ENCODE measurements at regions not wholly inside any gene's neighbourhood (a gene's known extent, or its start where the extent isn't known, plus 50 kb on each side); places are given as distances from the start of the nearest gene placed in this dataset.

DNA sequence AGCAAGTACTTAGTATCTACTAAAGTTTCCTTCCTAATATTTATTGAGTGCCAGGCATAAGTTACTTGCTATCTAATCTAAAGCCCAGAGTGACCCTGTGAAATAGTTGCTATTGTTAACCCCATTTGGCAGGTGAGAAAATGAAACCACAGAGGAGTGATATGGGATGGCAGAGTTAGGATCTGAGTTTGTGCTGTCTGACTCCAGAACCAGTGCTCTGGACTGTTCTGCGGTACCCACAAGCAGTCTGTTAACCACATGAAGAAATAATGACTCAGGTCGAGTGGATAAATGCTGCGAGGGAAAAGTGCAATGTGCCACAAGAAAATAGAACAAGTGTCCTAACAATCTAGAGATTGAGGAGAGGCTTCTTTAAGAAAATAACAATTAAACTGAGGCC, 60.7 kb upstream of the GZMB start:
- CTCF ChIA-PET = interaction anchor here (1.2 to 1.5 kb wide), 2 partner anchors 14 to 16 kb away, joined by 5 read pairs; no protein-coding TSS in a partner anchor
- H3K27me3 ChIP-seq (replicated peaks in 2 of 5; ENCODE audit: control insufficient read depth in 4 of 5, insufficient read depth in 5 of 5, low read length in 4 of 5) = no peaks in the 10 kb centered on the region
- POLR2A ChIA-PET = interaction anchor here (0.5 kb wide), 1 partner anchor 17 kb away, joined by 3 read pairs; no protein-coding TSS in a partner anchor
- no peak overlapping the region for H3K27ac ChIP-seq (ENCODE audit: insufficient read depth in 1 of 2, low read depth in 1 of 2, low read length in 2 of 2, poor library complexity in 1 of 2, severe bottlenecking in 2 of 2)
- no peaks in the 10 kb centered on the region for H3K36me3 ChIP-seq (ENCODE audit: control insufficient read depth in 4 of 4, insufficient read depth in 4 of 4, low read length in 3 of 4)
- peaks cover 0 to 2% (median 0%) of the 10 kb centered on the region in 5 experiments for H3K9me3 ChIP-seq (ENCODE audit: control extremely low read depth in 1 of 5, control insufficient read depth in 4 of 5, insufficient read depth in 2 of 5, low read depth in 1 of 5, low read length in 4 of 5)
- WGBS (ENCODE audit: insufficient coverage) = 96% methylated on average over 3 of the region's 3 CpGs
- DNase-seq = no peak
- H3K4me1 ChIP-seq (ENCODE audit: control extremely low read depth in 1 of 4, control insufficient read depth in 4 of 4, insufficient read depth in 4 of 4, low read length in 3 of 4) = peaks cover 10 to 66% (median 21%) of the 10 kb centered on the region in 4 experiments
- H3K4me3 ChIP-seq (ENCODE audit: control insufficient read depth in 1 of 7, extremely low read depth in 1 of 7, insufficient read depth in 4 of 7, low read depth in 2 of 7, low read length in 6 of 7) = no peak overlapping the region

DNA sequence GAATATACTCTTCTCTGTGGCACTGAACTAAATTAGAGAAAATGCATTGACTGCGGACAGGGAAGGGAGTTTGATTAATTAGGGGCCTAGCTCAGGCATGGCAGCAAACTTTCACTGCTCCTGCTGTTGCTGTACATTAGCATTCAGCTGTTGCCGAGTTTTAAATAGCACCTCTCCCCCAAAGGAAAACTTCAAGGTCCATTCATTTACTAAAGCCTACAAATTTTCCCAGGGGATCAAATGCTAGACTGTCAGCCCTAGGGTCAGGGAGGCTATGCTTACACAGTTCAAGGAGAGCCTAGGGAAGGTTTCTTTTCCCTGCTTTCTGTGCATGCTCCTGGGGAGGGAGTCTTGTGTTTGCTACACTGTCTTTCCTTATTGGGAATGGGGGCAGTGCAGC, 60.0 kb upstream of the GZMB start:
- CTCF ChIA-PET = interaction anchor here (1.5 kb wide), 1 partner anchor 11 kb away, joined by 7 read pairs; no protein-coding TSS in a partner anchor
- H3K9me3 ChIP-seq (ENCODE audit: control extremely low read depth in 1 of 5, control insufficient read depth in 4 of 5, insufficient read depth in 2 of 5, low read depth in 1 of 5, low read length in 4 of 5) = peaks cover 0 to 2% (median 0%) of the 10 kb centered on the region in 5 experiments
- H3K4me1 ChIP-seq (ENCODE audit: control extremely low read depth in 1 of 4, control insufficient read depth in 4 of 4, insufficient read depth in 4 of 4, low read length in 3 of 4) = peaks cover 7 to 59% (median 17%) of the 10 kb centered on the region in 4 experiments
- no peak overlapping the region for H3K27ac ChIP-seq (ENCODE audit: insufficient read depth in 1 of 2, low read depth in 1 of 2, low read length in 2 of 2, poor library complexity in 1 of 2, severe bottlenecking in 2 of 2)
- WGBS (ENCODE audit: insufficient coverage) = 100% methylated on average over 1 of the region's 2 CpGs
- H3K36me3 ChIP-seq (ENCODE audit: control insufficient read depth in 4 of 4, insufficient read depth in 4 of 4, low read length in 3 of 4) = no peaks in the 10 kb centered on the region
- H3K27me3 ChIP-seq (replicated peaks in 2 of 5; ENCODE audit: control insufficient read depth in 4 of 5, insufficient read depth in 5 of 5, low read length in 4 of 5) = no peaks in the 10 kb centered on the region
- POLR2A ChIA-PET = no interaction called here
- no peak overlapping the region for H3K4me3 ChIP-seq (ENCODE audit: control insufficient read depth in 1 of 7, extremely low read depth in 1 of 7, insufficient read depth in 4 of 7, low read depth in 2 of 7, low read length in 6 of 7)
- no peak for DNase-seq

DNA sequence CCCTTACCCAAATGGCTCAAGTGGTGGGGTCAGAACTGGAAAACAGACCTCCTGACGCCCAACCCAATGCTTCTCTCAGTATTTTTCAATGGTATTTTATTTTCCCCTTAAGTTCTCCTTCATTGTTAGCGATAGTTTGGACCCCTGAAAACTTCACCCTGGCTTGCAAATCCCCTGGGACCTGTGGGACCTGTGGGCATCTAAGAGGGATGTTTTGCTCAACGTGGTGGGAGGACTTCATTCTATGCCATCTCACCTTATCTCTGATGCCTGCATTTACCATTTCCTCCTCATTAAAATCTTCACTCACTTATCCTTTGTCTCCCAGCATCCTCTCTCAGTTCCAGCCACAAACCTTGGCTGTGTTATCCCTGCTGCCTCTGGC, 59.4 kb upstream of the GZMB start:
- H3K4me3 ChIP-seq (ENCODE audit: control insufficient read depth in 1 of 7, extremely low read depth in 1 of 7, insufficient read depth in 4 of 7, low read depth in 2 of 7, low read length in 6 of 7) = no peak overlapping the region
- DNase-seq = no peak
- peaks cover 0 to 2% (median 0%) of the 10 kb centered on the region in 5 experiments for H3K9me3 ChIP-seq (ENCODE audit: control extremely low read depth in 1 of 5, control insufficient read depth in 4 of 5, insufficient read depth in 2 of 5, low read depth in 1 of 5, low read length in 4 of 5)
- ChIA-PET CTCF (interaction anchor here (0.9 to 1.5 kb wide), 4 partner anchors 12 to 39 kb away, joined by 3 to 7 read pairs (median 5); no protein-coding TSS in a partner anchor), POLR2A (no interaction called here)
- no CpG with 5 or more reads among the region's 3 CpGs for WGBS (ENCODE audit: insufficient coverage)
- peaks cover 4 to 55% (median 15%) of the 10 kb centered on the region in 4 experiments for H3K4me1 ChIP-seq (ENCODE audit: control extremely low read depth in 1 of 4, control insufficient read depth in 4 of 4, insufficient read depth in 4 of 4, low read length in 3 of 4)
- no peak overlapping the region for H3K27ac ChIP-seq (ENCODE audit: insufficient read depth in 1 of 2, low read depth in 1 of 2, low read length in 2 of 2, poor library complexity in 1 of 2, severe bottlenecking in 2 of 2)
- H3K27me3 ChIP-seq (replicated peaks in 2 of 5; ENCODE audit: control insufficient read depth in 4 of 5, insufficient read depth in 5 of 5, low read length in 4 of 5) = no peaks in the 10 kb centered on the region
- H3K36me3 ChIP-seq (ENCODE audit: control insufficient read depth in 4 of 4, insufficient read depth in 4 of 4, low read length in 3 of 4) = no peaks in the 10 kb centered on the region

DNA sequence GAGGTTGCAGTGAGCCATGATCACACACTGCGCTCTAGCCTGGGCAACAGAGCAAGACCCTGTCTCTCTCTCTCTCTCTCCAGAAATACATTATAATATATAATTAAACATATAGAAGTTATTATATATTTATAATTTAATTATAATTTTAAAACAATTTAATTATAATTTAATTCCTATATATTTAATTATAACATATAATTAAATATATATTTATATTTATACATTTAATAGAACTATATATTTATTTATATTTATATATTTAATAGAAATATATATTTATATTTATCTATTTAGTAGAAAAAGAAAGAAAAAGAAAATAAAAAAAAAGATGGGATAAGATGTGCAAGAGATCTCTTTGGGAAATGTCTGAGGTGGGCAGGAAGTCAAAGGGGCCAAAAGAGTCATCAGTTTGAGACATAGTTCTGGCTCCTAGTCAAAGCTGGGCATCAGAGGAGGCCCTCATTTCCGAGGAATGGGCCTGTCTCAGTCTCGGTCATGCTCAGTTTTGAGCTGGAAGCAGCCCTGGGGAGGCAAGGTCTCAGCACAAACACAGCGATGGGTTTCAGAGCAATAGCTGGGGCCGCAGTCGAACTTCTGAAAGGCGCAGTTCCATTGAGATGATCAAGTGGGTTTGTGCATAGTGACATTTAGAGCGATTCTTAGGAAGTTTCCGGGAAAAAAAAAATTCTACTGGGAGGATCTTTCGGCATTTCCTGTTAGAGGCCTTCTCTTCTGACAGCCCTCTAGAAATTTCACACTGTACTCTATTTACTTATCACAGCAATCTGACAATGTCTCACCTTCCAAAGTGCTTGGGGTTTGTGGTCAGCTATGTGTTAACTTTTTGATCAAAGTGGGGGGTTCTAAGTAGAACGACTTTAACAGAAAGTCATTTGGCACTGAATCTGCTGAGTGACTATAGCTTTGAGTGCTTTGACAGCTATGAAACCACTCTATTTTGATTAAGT, 58.7 kb upstream of the GZMB start:
- H3K4me3 ChIP-seq (ENCODE audit: control insufficient read depth in 1 of 7, extremely low read depth in 1 of 7, insufficient read depth in 4 of 7, low read depth in 2 of 7, low read length in 6 of 7) = no peak overlapping the region
- DNase-seq = peak in 1 of 3 donors; percentile 48
- 95% methylated on average over 7 of the region's 11 CpGs for WGBS (ENCODE audit: insufficient coverage)
- peaks cover 0 to 2% (median 0%) of the 10 kb centered on the region in 5 experiments for H3K9me3 ChIP-seq (ENCODE audit: control extremely low read depth in 1 of 5, control insufficient read depth in 4 of 5, insufficient read depth in 2 of 5, low read depth in 1 of 5, low read length in 4 of 5)
- POLR2A ChIA-PET = no interaction called here
- no peaks in the 10 kb centered on the region for H3K36me3 ChIP-seq (ENCODE audit: control insufficient read depth in 4 of 4, insufficient read depth in 4 of 4, low read length in 3 of 4)
- no peaks in the 10 kb centered on the region for H3K27me3 ChIP-seq (replicated peaks in 2 of 5; ENCODE audit: control insufficient read depth in 4 of 5, insufficient read depth in 5 of 5, low read length in 4 of 5)
- H3K4me1 ChIP-seq (ENCODE audit: control extremely low read depth in 1 of 4, control insufficient read depth in 4 of 4, insufficient read depth in 4 of 4, low read length in 3 of 4) = peaks cover 4 to 56% (median 20%) of the 10 kb centered on the region in 4 experiments
- CTCF ChIA-PET = interaction anchor here (0.9 to 1.5 kb wide), 4 partner anchors 11 to 40 kb away, joined by 3 to 7 read pairs (median 5); no protein-coding TSS in a partner anchor
- no peak overlapping the region for H3K27ac ChIP-seq (ENCODE audit: insufficient read depth in 1 of 2, low read depth in 1 of 2, low read length in 2 of 2, poor library complexity in 1 of 2, severe bottlenecking in 2 of 2)

DNA sequence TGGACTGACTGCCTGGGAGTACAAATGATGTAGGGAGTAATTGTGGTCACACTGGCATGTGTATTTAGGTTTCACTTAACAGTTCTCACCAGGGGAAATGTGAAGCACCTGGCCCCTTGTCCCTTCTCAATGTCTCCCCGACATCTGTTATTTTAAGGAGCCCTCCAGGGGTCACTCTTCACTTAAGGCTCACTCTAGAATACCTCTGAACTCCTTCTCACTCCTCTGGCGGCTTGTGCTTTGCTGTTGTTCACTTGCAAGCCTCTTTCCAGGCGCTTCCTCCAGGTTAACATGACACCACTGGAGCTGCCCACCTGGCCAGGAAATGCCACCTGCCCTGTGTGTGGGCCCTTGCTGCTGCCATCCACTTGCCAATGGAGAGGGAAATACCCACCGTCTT, 56.5 kb upstream of the GZMB start:
- Histone ChIP-seq H3K27me3 (replicated peaks in 2 of 5; ENCODE audit: control insufficient read depth in 4 of 5, insufficient read depth in 5 of 5, low read length in 4 of 5) (no peaks in the 10 kb centered on the region), H3K27ac (ENCODE audit: insufficient read depth in 1 of 2, low read depth in 1 of 2, low read length in 2 of 2, poor library complexity in 1 of 2, severe bottlenecking in 2 of 2) (no peak overlapping the region), H3K9me3 (ENCODE audit: control extremely low read depth in 1 of 5, control insufficient read depth in 4 of 5, insufficient read depth in 2 of 5, low read depth in 1 of 5, low read length in 4 of 5) (no peaks in the 10 kb centered on the region), H3K4me1 (ENCODE audit: control extremely low read depth in 1 of 4, control insufficient read depth in 4 of 4, insufficient read depth in 4 of 4, low read length in 3 of 4) (peaks cover under 1 to 46% (median 16%) of the 10 kb centered on the region in 4 experiments), H3K4me3 (ENCODE audit: control insufficient read depth in 1 of 7, extremely low read depth in 1 of 7, insufficient read depth in 4 of 7, low read depth in 2 of 7, low read length in 6 of 7) (no peak overlapping the region), H3K36me3 (ENCODE audit: control insufficient read depth in 4 of 4, insufficient read depth in 4 of 4, low read length in 3 of 4) (no peaks in the 10 kb centered on the region)
- WGBS (ENCODE audit: insufficient coverage) = 88% methylated on average over 4 of the region's 4 CpGs
- ChIA-PET CTCF (no interaction called here), POLR2A (no interaction called here)
- no peak for DNase-seq

DNA sequence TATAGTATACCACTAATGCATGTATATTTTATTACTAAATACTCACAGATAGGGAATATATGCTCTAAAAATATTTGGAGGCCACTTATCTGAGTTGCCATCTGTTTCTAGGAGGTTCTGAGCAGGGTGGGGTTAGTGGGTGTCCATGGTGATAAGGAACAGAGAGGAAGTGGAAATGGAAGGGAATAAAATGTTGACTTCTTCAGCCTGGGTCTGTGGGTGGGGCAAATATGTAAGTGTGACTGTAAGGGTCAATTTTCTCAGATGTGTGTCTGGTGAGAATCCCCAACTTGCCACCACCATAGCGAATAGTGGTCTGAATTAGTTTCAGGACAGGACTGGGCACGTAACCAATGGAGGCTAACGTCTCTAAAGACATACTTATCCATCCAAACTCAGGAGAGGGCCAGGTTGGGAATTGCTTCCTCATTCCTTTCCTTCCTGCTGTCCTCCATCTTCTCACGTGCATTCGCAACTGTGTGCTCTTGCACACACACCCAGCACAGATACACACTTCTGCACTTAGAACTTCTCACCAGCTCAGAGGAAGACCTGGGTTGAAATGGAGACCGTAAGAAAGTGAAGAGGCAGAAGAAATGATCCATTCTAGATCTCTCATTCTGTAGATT, 54.2 kb upstream of the GZMB start:
- WGBS (ENCODE audit: insufficient coverage) = 80% methylated on average over 6 of the region's 6 CpGs
- ChIA-PET POLR2A (no interaction called here), CTCF (interaction anchor here (2.3 kb wide), 1 partner anchor 9 kb away, joined by 16 read pairs; no protein-coding TSS in a partner anchor)
- no peaks in the 10 kb centered on the region for H3K36me3 ChIP-seq (ENCODE audit: control insufficient read depth in 4 of 4, insufficient read depth in 4 of 4, low read length in 3 of 4)
- no peaks in the 10 kb centered on the region for H3K9me3 ChIP-seq (ENCODE audit: control extremely low read depth in 1 of 5, control insufficient read depth in 4 of 5, insufficient read depth in 2 of 5, low read depth in 1 of 5, low read length in 4 of 5)
- no peak overlapping the region for H3K27ac ChIP-seq (ENCODE audit: insufficient read depth in 1 of 2, low read depth in 1 of 2, low read length in 2 of 2, poor library complexity in 1 of 2, severe bottlenecking in 2 of 2)
- peak; percentile 56 to 83 (median 75) for DNase-seq
- H3K27me3 ChIP-seq (replicated peaks in 2 of 5; ENCODE audit: control insufficient read depth in 4 of 5, insufficient read depth in 5 of 5, low read length in 4 of 5) = no peaks in the 10 kb centered on the region
- peaks cover 0 to 22% (median 7%) of the 10 kb centered on the region in 4 experiments for H3K4me1 ChIP-seq (ENCODE audit: control extremely low read depth in 1 of 4, control insufficient read depth in 4 of 4, insufficient read depth in 4 of 4, low read length in 3 of 4)
- H3K4me3 ChIP-seq (ENCODE audit: control insufficient read depth in 1 of 7, extremely low read depth in 1 of 7, insufficient read depth in 4 of 7, low read depth in 2 of 7, low read length in 6 of 7) = no peak overlapping the region

All from common myeloid progenitor, CD34-positive (primary cell).